B cell (primary cell): ENCODE measurements at regions not wholly inside any gene's neighbourhood (a gene's known extent, or its start where the extent isn't known, plus 50 kb on each side); places are given as distances from the start of the nearest gene placed in this dataset.

ENCODE experiments used
- ATAC-seq: fragments of 200-7000 bp; cut with Tn5 transposase; one replicate; pipeline ENCODE4 v1.10.0; 2021; ENCODE audit warnings: low read depth, mild to moderate bottlenecking, moderate number of reproducible peaks, moderate library complexity
- CTCF ChIA-PET: fragments of 350-600 bp; sonication (Branson Sonifier 250); formaldehyde crosslinking; loops from one replicate; lab custom pipeline; 2021; ENCODE audit warnings: antibody characterized with exemption, inconsistent platforms; lab: Charles Lee
- POLR2A ChIA-PET: fragments of 350-600 bp; sonication (Branson Sonifier 250); formaldehyde crosslinking; loops from one replicate; lab custom pipeline; 2021; ENCODE audit warnings: antibody characterized with exemption; lab: Charles Lee
- DNase-seq: peaks from one replicate; pipeline ENCODE4 v3.0.0; 2013
- H2AFZ ChIP-seq: 2 replicates; pipeline ENCODE4 v1.6.1; 2012; ENCODE audit warnings: mild to moderate bottlenecking, low read depth, low read length; ENCODE audit not compliant: insufficient read depth, poor library complexity, severe bottlenecking
- H3K27ac ChIP-seq, 2 donors: 1 replicate in 1 of 2; 2 replicates in 1 of 2; pipeline ENCODE4 v1.5.1; 2012 to 2013; ENCODE audit warnings: low read length in 2 of 2, mild to moderate bottlenecking in 2 of 2, moderate library complexity in 1 of 2
- H3K27me3 ChIP-seq, 4 experiments: fragments of 200-600 bp in 1 of 4; sonication (generic) in 1 of 4; replicated peaks in 1 of 4; 1 replicate in 2 of 4; 2 replicates in 2 of 4; pipeline versions ENCODE4 v1.6.1 to v1.7.0; 2013 to 2016; ENCODE audit warnings: low read length in 3 of 4, mild to moderate bottlenecking in 2 of 4, mixed read lengths in 1 of 4, moderate library complexity in 1 of 4; ENCODE audit not compliant: insufficient read depth in 4 of 4, control insufficient read depth in 3 of 4; ENCODE audit errors: control extremely low read depth in 1 of 4
- H3K36me3 ChIP-seq, 2 experiments: replicated peaks in 1 of 2; 1 replicate in 1 of 2; 2 replicates in 1 of 2; pipeline versions ENCODE4 v1.6.1 to v1.7.1; 2013; ENCODE audit warnings: low read length in 1 of 2; ENCODE audit not compliant: insufficient read depth in 2 of 2, control insufficient read depth in 1 of 2; ENCODE audit errors: control extremely low read depth in 1 of 2, extremely low read depth in 1 of 2
- H3K4me1 ChIP-seq, 2 donors: fragments of 200-600 bp in 1 of 2; sonication (generic) in 1 of 2; 1 replicate in 1 of 2; 2 replicates in 1 of 2; pipeline versions ENCODE4 v1.5.1 to v1.6.1; 2013 to 2017; ENCODE audit warnings: low read length in 2 of 2; ENCODE audit not compliant: control insufficient read depth in 2 of 2, insufficient read depth in 2 of 2
- H3K4me2 ChIP-seq: replicated peaks from 2 replicates; pipeline ENCODE3; 2012; ENCODE audit warnings: mild to moderate bottlenecking, low read depth, low read length; ENCODE audit not compliant: poor library complexity, severe bottlenecking
- H3K4me3 ChIP-seq, 5 experiments: fragments of 200-600 bp in 1 of 5; sonication (generic) in 1 of 5; 1 replicate in 3 of 5; 2 replicates in 2 of 5; pipeline versions ENCODE4 v1.5.1 to v1.7.0; 2011 to 2016; ENCODE audit warnings: low read length in 4 of 5, mild to moderate bottlenecking in 4 of 5, low read depth in 2 of 5, control low read depth in 1 of 5, moderate library complexity in 1 of 5; ENCODE audit not compliant: insufficient read depth in 1 of 5; ENCODE audit errors: control extremely low read depth in 1 of 5, extremely low read depth in 1 of 5
- H3K79me2 ChIP-seq: fragments of 200-600 bp; sonication (generic); one replicate; pipeline ENCODE4 v1.6.0; 2016; ENCODE audit warnings: low read length; ENCODE audit not compliant: control insufficient read depth, insufficient read depth
- H3K9ac ChIP-seq: fragments of 200-600 bp; sonication (generic); 2 replicates; pipeline ENCODE4 v1.6.1; 2017; ENCODE audit warnings: mild to moderate bottlenecking, low read length, moderate library complexity
- H3K9me3 ChIP-seq, 3 donors: one replicate each; pipeline versions ENCODE4 v1.6.1 to v1.7.1; 2013; ENCODE audit warnings: low read length in 2 of 3; ENCODE audit not compliant: control insufficient read depth in 2 of 3, insufficient read depth in 1 of 3; ENCODE audit errors: control extremely low read depth in 1 of 3
- H4K20me1 ChIP-seq: 2 replicates; pipeline ENCODE4 v1.6.0; 2012; ENCODE audit warnings: mild to moderate bottlenecking, low read length; ENCODE audit not compliant: insufficient read depth, control insufficient read depth, poor library complexity, severe bottlenecking
- H3K27ac Mint-ChIP-seq: one replicate; pipeline ENCODE4 v1.8.0; 2021; ENCODE audit warnings: mixed read lengths
- H3K27me3 Mint-ChIP-seq: one replicate; pipeline ENCODE4 v1.8.0; 2021; ENCODE audit warnings: mixed read lengths
- H3K4me1 Mint-ChIP-seq: one replicate; pipeline ENCODE4 v1.8.0; 2021; ENCODE audit warnings: mixed read lengths
- H3K4me3 Mint-ChIP-seq: one replicate; pipeline ENCODE4 v1.8.0; 2021; ENCODE audit warnings: mixed read lengths
- H3K9me3 Mint-ChIP-seq: one replicate; pipeline ENCODE4 v1.8.0; 2022; ENCODE audit warnings: mixed read lengths; ENCODE audit not compliant: insufficient read depth
- CTCF ChIP-seq: fragments of 200-600 bp; IDR thresholded peaks from one replicate; pipeline ENCODE4 v1.8.0; 2022; ENCODE audit warnings: antibody characterized with exemption, mild to moderate bottlenecking
- EZH2 ChIP-seq: IDR thresholded peaks from 2 replicates; pipeline ENCODE4 v1.6.1; 2012; ENCODE audit warnings: borderline replicate concordance, low read depth, mild to moderate bottlenecking, moderate library complexity, low read length; ENCODE audit not compliant: insufficient read depth, poor library complexity, severe bottlenecking
- WGBS: methylation state at CpG from one replicate; pipeline ENCODE4 v1.1.5; 2013; ENCODE audit warnings: missing lambda C conversion rate; ENCODE audit not compliant: insufficient coverage; 5-methylcytosine and 5-hydroxymethylcytosine counted together
- intact Hi-C: fragments of 100-400 bp; cut with micrococcal nuclease; formaldehyde crosslinking; loops from one replicate; pipeline ENCODE4 v1.10.0; 2022

GRCh38 chr16:64051824-64052223, 1070.0 kb downstream of the CDH11 start:
- H3K27me3 ChIP-seq: no peaks in the 10 kb centered on the region
- H3K9me3 ChIP-seq: peaks cover 0 to 2% (median 0%) of the 10 kb centered on the region in 3 donors
- ChIA-PET CTCF (no interaction called here), POLR2A (no interaction called here)
- H3K9ac ChIP-seq: no peak overlapping the region
- H3K9me3 Mint-ChIP-seq: peaks cover 7% of the 10 kb centered on the region
- H3K4me3 ChIP-seq: no peak overlapping the region
- TF ChIP-seq EZH2 (no peak), CTCF (no peak)
- no peaks in the 10 kb centered on the region for H3K27me3 Mint-ChIP-seq
- no peak overlapping the region for H3K27ac Mint-ChIP-seq
- H3K27ac ChIP-seq: no peak overlapping the region
- H2AFZ ChIP-seq: no peak overlapping the region
- intact Hi-C loops: no loop called here
- no peak overlapping the region for H3K4me3 Mint-ChIP-seq
- no peaks in the 10 kb centered on the region for H4K20me1 ChIP-seq
- H3K4me1 Mint-ChIP-seq: no peaks in the 10 kb centered on the region
- DNase-seq (no peak), ATAC-seq (no peak)
- no peaks in the 10 kb centered on the region for H3K36me3 ChIP-seq
- H3K4me2 ChIP-seq: no peak overlapping the region
- H3K79me2 ChIP-seq: no peaks in the 10 kb centered on the region
- no peaks in the 10 kb centered on the region for H3K4me1 ChIP-seq

GRCh38 chr16:64047878-64048277, 1074.0 kb downstream of the CDH11 start:
- Histone ChIP-seq H3K4me1 (no peaks in the 10 kb centered on the region), H4K20me1 (no peaks in the 10 kb centered on the region), H3K4me3 (no peak overlapping the region), H2AFZ (no peak overlapping the region), H3K79me2 (no peaks in the 10 kb centered on the region), H3K27me3 (no peaks in the 10 kb centered on the region), H3K9ac (no peak overlapping the region), H3K36me3 (no peaks in the 10 kb centered on the region), H3K27ac (no peak overlapping the region), H3K9me3 (peaks cover 0 to 6% (median 0%) of the 10 kb centered on the region in 3 donors), H3K4me2 (no peak overlapping the region)
- ChIA-PET CTCF (no interaction called here), POLR2A (no interaction called here)
- Mint-ChIP-seq H3K9me3 (peaks cover 2% of the 10 kb centered on the region), H3K27ac (no peak overlapping the region), H3K27me3 (no peaks in the 10 kb centered on the region), H3K4me1 (no peaks in the 10 kb centered on the region), H3K4me3 (no peak overlapping the region)
- intact Hi-C loops: no loop called here
- no peak for TF ChIP-seq EZH2
- no peak for TF ChIP-seq CTCF
- WGBS: no CpG with 5 or more reads among the region's 1 CpG
- DNase-seq (no peak), ATAC-seq (no peak)
